ENCODE measurements at regions not wholly inside any gene's neighbourhood (a gene's known extent, or its start where the extent isn't known, plus 50 kb on each side); places are given as distances from the start of the nearest gene placed in this dataset.

DNA sequence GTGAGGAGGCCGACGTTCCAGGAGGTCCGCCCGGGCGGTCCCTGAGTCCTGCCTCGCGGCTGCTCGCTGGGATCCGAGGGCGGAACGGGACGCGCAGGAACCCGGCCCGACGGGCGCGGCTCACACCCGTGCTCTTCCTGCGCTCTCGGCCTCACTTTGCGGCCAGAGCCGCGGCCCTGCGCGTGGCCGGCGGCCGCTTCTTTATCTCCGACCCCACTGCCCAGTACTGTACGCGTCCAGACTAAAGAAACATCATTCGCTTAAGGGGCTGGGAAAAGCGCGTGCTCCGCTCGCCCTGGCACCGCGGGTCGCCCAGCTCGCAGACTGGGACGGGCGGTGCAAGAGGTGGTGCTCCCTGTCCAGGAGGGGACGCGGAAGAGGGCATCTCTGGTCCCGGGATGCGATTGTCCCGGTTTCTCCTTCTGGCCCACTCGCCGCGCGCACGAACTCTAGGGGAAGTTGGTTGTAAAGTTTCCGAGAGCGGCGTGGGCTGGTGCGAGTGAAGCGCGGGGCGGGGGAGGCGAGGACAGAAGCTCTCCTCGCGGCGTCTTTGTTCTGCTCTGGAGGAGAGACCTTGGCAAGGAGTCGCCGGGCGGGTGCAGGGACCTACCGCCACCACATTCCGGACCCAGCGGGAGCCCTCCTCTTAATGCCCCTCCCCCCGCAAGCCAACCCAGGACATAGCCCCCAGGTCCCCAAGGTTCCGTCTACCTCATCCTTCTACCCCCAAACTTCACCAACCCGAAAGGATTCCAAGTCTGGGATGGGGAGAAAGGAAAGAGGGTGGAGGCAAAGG lies 71.0 kb downstream of the SOX4 start:
- peak overlapping the region; percentile 41 for H2BK5ac ChIP-seq (ENCODE audit: low read length)
- H3K27me3 ChIP-seq (ENCODE audit: insufficient read depth, low read length, poor library complexity): no peaks in the 10 kb centered on the region
- H3K4me3 ChIP-seq (ENCODE audit: low read length): peak overlapping the region; percentile 72
- H2BK15ac ChIP-seq (replicated peaks; ENCODE audit: low read depth): no peak overlapping the region
- DNase-seq: peak; percentile 85
- H3K4ac ChIP-seq (ENCODE audit: low read depth, low read length): peak overlapping the region; percentile 74
- H3K4me2 ChIP-seq (ENCODE audit: low read length): peak overlapping the region; percentile 93
- peak overlapping the region; percentile 10 for H2BK120ac ChIP-seq (ENCODE audit: low read depth, low read length)
- peaks cover 19% of the 10 kb centered on the region for H3K79me2 ChIP-seq (ENCODE audit: control insufficient read depth, insufficient read depth, low read length)
- no peaks in the 10 kb centered on the region for H3K36me3 ChIP-seq (ENCODE audit: control insufficient read depth, insufficient read depth, low read length)
- H3K79me1 ChIP-seq (ENCODE audit: low read length): no peaks in the 10 kb centered on the region
- peak overlapping the region; percentile 94 for H4K8ac ChIP-seq (ENCODE audit: low read depth, low read length)
- H2AK5ac ChIP-seq (ENCODE audit: low read length): no peak overlapping the region
- no peak overlapping the region for H4K5ac ChIP-seq (ENCODE audit: low read length)
- peak overlapping the region; percentile 98 for H3K18ac ChIP-seq (ENCODE audit: low read length)
- WGBS (ENCODE audit: extremely low coverage, insufficient coverage, low lambda C conversion rate): no CpG with 5 or more reads among the region's 73 CpGs
- peak overlapping the region; percentile 69 for H3K9ac ChIP-seq (ENCODE audit: low read length)
- peak overlapping the region; percentile 88 for H3K27ac ChIP-seq (ENCODE audit: low read depth, low read length)
- H3K4me1 ChIP-seq (ENCODE audit: control insufficient read depth, low read depth, low read length): peaks cover 4% of the 10 kb centered on the region
- H3K23ac ChIP-seq (ENCODE audit: low read length): peak overlapping the region; percentile 59
- peak overlapping the region; percentile 95 for H3K56ac ChIP-seq (ENCODE audit: low read length)

DNA sequence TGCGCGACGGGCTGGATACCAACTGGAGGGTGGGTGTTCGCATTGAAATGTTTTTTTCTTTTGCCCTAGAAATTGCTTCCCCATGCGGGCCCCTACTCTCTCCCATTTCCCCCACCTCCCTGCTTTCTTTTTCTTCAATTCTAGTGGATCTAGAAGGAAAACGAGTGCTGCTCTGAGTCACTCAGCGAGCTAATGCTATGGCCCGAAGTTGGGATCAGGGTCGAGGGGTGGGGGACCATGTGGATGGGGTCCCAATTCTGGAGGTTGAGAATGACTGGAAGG lies 71.5 kb downstream of the SOX4 start:
- peak overlapping the region; percentile 69 for H3K27ac ChIP-seq (ENCODE audit: low read depth, low read length)
- H3K4me2 ChIP-seq (ENCODE audit: low read length): peak overlapping the region; percentile 92
- no peak for DNase-seq
- H2AK5ac ChIP-seq (ENCODE audit: low read length): no peak overlapping the region
- no peak overlapping the region for H4K5ac ChIP-seq (ENCODE audit: low read length)
- peaks cover 4% of the 10 kb centered on the region for H3K4me1 ChIP-seq (ENCODE audit: control insufficient read depth, low read depth, low read length)
- no peaks in the 10 kb centered on the region for H3K79me1 ChIP-seq (ENCODE audit: low read length)
- peak overlapping the region; percentile 69 for H3K9ac ChIP-seq (ENCODE audit: low read length)
- no peak overlapping the region for H3K23ac ChIP-seq (ENCODE audit: low read length)
- H2BK120ac ChIP-seq (ENCODE audit: low read depth, low read length): peak overlapping the region; percentile 10
- H3K27me3 ChIP-seq (ENCODE audit: insufficient read depth, low read length, poor library complexity): no peaks in the 10 kb centered on the region
- H3K56ac ChIP-seq (ENCODE audit: low read length): peak overlapping the region; percentile 95
- H2BK5ac ChIP-seq (ENCODE audit: low read length): peak overlapping the region; percentile 74
- peak overlapping the region; percentile 81 for H3K4ac ChIP-seq (ENCODE audit: low read depth, low read length)
- H4K8ac ChIP-seq (ENCODE audit: low read depth, low read length): no peak overlapping the region
- no CpG with 5 or more reads among the region's 9 CpGs for WGBS (ENCODE audit: extremely low coverage, insufficient coverage, low lambda C conversion rate)
- H2BK15ac ChIP-seq (replicated peaks; ENCODE audit: low read depth): no peak overlapping the region
- H3K79me2 ChIP-seq (ENCODE audit: control insufficient read depth, insufficient read depth, low read length): peaks cover 20% of the 10 kb centered on the region
- H3K36me3 ChIP-seq (ENCODE audit: control insufficient read depth, insufficient read depth, low read length): no peaks in the 10 kb centered on the region
- H3K4me3 ChIP-seq (ENCODE audit: low read length): peak overlapping the region; percentile 72
- H3K18ac ChIP-seq (ENCODE audit: low read length): peak overlapping the region; percentile 98

GRCh38 chr6:21665392-21666200 lies 72.0 kb downstream of the SOX4 start:
- H3K4me2 ChIP-seq (ENCODE audit: low read length): peak overlapping the region; percentile 92
- H3K27me3 ChIP-seq (ENCODE audit: insufficient read depth, low read length, poor library complexity): no peaks in the 10 kb centered on the region
- H3K4me1 ChIP-seq (ENCODE audit: control insufficient read depth, low read depth, low read length): peaks cover 4% of the 10 kb centered on the region
- H2BK120ac ChIP-seq (ENCODE audit: low read depth, low read length): peak overlapping the region; percentile 10
- H4K5ac ChIP-seq (ENCODE audit: low read length): no peak overlapping the region
- H3K18ac ChIP-seq (ENCODE audit: low read length): peak overlapping the region; percentile 98
- H3K56ac ChIP-seq (ENCODE audit: low read length): peak overlapping the region; percentile 95
- peak overlapping the region; percentile 81 for H3K4ac ChIP-seq (ENCODE audit: low read depth, low read length)
- peak overlapping the region; percentile 74 for H2BK5ac ChIP-seq (ENCODE audit: low read length)
- H3K27ac ChIP-seq (ENCODE audit: low read depth, low read length): peak overlapping the region; percentile 69
- peaks cover 24% of the 10 kb centered on the region for H3K79me2 ChIP-seq (ENCODE audit: control insufficient read depth, insufficient read depth, low read length)
- H3K23ac ChIP-seq (ENCODE audit: low read length): no peak overlapping the region
- H4K8ac ChIP-seq (ENCODE audit: low read depth, low read length): no peak overlapping the region
- no peaks in the 10 kb centered on the region for H3K36me3 ChIP-seq (ENCODE audit: control insufficient read depth, insufficient read depth, low read length)
- peak overlapping the region; percentile 0 for H2AK5ac ChIP-seq (ENCODE audit: low read length)
- peak overlapping the region; percentile 69 for H3K9ac ChIP-seq (ENCODE audit: low read length)
- WGBS (ENCODE audit: extremely low coverage, insufficient coverage, low lambda C conversion rate): no CpG with 5 or more reads among the region's 37 CpGs
- no peaks in the 10 kb centered on the region for H3K79me1 ChIP-seq (ENCODE audit: low read length)
- H3K4me3 ChIP-seq (ENCODE audit: low read length): peak overlapping the region; percentile 72
- H2BK15ac ChIP-seq (replicated peaks; ENCODE audit: low read depth): no peak overlapping the region
- DNase-seq: peak; percentile 87

- Histone ChIP-seq H3K27me3 (ENCODE audit: insufficient read depth, low read length, poor library complexity) (no peaks in the 10 kb centered on the region), H3K18ac (ENCODE audit: low read length) (peak overlapping the region; percentile 98), H3K4me2 (ENCODE audit: low read length) (peak overlapping the region; percentile 92), H3K4me3 (ENCODE audit: low read length) (peak overlapping the region; percentile 87), H3K79me2 (ENCODE audit: control insufficient read depth, insufficient read depth, low read length) (peaks cover 24% of the 10 kb centered on the region), H3K9ac (ENCODE audit: low read length) (peak overlapping the region; percentile 94), H4K8ac (ENCODE audit: low read depth, low read length) (no peak overlapping the region), H2BK5ac (ENCODE audit: low read length) (peak overlapping the region; percentile 88), H3K27ac (ENCODE audit: low read depth, low read length) (peak overlapping the region; percentile 71), H2AK5ac (ENCODE audit: low read length) (no peak overlapping the region), H4K5ac (ENCODE audit: low read length) (no peak overlapping the region), H3K36me3 (ENCODE audit: control insufficient read depth, insufficient read depth, low read length) (no peaks in the 10 kb centered on the region), H2BK15ac (replicated peaks; ENCODE audit: low read depth) (peak overlapping the region; percentile 80), H3K4ac (ENCODE audit: low read depth, low read length) (peak overlapping the region; percentile 100), H3K56ac (ENCODE audit: low read length) (peak overlapping the region; percentile 96), H3K79me1 (ENCODE audit: low read length) (no peaks in the 10 kb centered on the region), H3K4me1 (ENCODE audit: control insufficient read depth, low read depth, low read length) (peaks cover 4% of the 10 kb centered on the region), H3K23ac (ENCODE audit: low read length) (peak overlapping the region; percentile 90), H2BK120ac (ENCODE audit: low read depth, low read length) (peak overlapping the region; percentile 56)
- DNase-seq: peak; percentile 88
- WGBS (ENCODE audit: extremely low coverage, insufficient coverage, low lambda C conversion rate): no CpG with 5 or more reads among the region's 33 CpGs
Measured at GRCh38 chr6:21666201-21666691, 72.7 kb downstream of the SOX4 start.

- no peaks in the 10 kb centered on the region for H3K27me3 ChIP-seq (ENCODE audit: insufficient read depth, low read length, poor library complexity)
- no peak overlapping the region for H2BK120ac ChIP-seq (ENCODE audit: low read depth, low read length)
- H2BK5ac ChIP-seq (ENCODE audit: low read length): peak overlapping the region; percentile 24
- H3K79me1 ChIP-seq (ENCODE audit: low read length): no peaks in the 10 kb centered on the region
- no peaks in the 10 kb centered on the region for H3K36me3 ChIP-seq (ENCODE audit: control insufficient read depth, insufficient read depth, low read length)
- H3K4ac ChIP-seq (ENCODE audit: low read depth, low read length): peak overlapping the region; percentile 89
- peak overlapping the region; percentile 96 for H3K56ac ChIP-seq (ENCODE audit: low read length)
- peak overlapping the region; percentile 91 for H3K4me2 ChIP-seq (ENCODE audit: low read length)
- H2BK15ac ChIP-seq (replicated peaks; ENCODE audit: low read depth): peak overlapping the region; percentile 80
- H3K18ac ChIP-seq (ENCODE audit: low read length): peak overlapping the region; percentile 98
- peaks cover 25% of the 10 kb centered on the region for H3K79me2 ChIP-seq (ENCODE audit: control insufficient read depth, insufficient read depth, low read length)
- peak overlapping the region; percentile 37 for H3K27ac ChIP-seq (ENCODE audit: low read depth, low read length)
- H3K9ac ChIP-seq (ENCODE audit: low read length): peak overlapping the region; percentile 94
- no peak overlapping the region for H2AK5ac ChIP-seq (ENCODE audit: low read length)
- peak; percentile 70 for DNase-seq
- peak overlapping the region; percentile 7 for H3K23ac ChIP-seq (ENCODE audit: low read length)
- H3K4me1 ChIP-seq (ENCODE audit: control insufficient read depth, low read depth, low read length): peaks cover 4% of the 10 kb centered on the region
- no peak overlapping the region for H4K8ac ChIP-seq (ENCODE audit: low read depth, low read length)
- H4K5ac ChIP-seq (ENCODE audit: low read length): no peak overlapping the region
- no CpG with 5 or more reads among the region's 27 CpGs for WGBS (ENCODE audit: extremely low coverage, insufficient coverage, low lambda C conversion rate)
- H3K4me3 ChIP-seq (ENCODE audit: low read length): peak overlapping the region; percentile 87
Measured at GRCh38 chr6:21666853-21667681, 73.5 kb downstream of the SOX4 start.

All from mesendoderm (in vitro differentiated cells).